ENCODE measurements at regions not wholly inside any gene's neighbourhood (a gene's known extent, or its start where the extent isn't known, plus 50 kb on each side); places are given as distances from the start of the nearest gene placed in this dataset.
"Not testable (repeated sequence)": the region's sequence is repeated elsewhere in the genome, so short reads cannot be mapped to it uniquely, and the experiment has no call there.

DNA sequence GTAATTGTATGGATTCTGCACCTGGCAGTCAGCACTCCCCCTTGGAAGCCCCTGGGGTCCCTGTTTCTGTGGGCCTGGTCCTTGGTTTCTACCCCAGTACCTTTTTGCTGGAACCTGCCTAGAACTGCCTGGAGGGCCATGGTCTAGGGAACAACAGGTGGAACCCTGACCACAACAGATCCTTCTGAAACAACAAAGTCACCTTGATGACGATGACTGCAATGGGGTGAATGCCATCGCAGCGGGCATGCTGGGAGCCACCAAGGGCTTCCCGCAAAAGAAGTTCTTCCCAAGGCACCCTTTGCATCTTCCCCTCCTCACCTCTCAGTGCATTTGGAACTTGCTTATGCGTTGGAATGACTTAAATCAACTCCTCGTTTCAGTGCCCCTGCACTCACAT lies 129.0 kb upstream of the OR4C13 start:
- DNase-seq; H3K9me2 ChIP-seq (ENCODE audit: insufficient read depth); H3K4me3 ChIP-seq; H3K27me3 ChIP-seq (replicated peaks; ENCODE audit: insufficient read depth); H3F3A ChIP-seq (ENCODE audit: insufficient read depth); H4K20me1 ChIP-seq (ENCODE audit: insufficient read depth); H3K36me3 ChIP-seq (ENCODE audit: low read depth); H3K27ac ChIP-seq; H3K4me1 ChIP-seq (ENCODE audit: insufficient read depth); H3K9me3 ChIP-seq (ENCODE audit: low read depth); H3K9ac ChIP-seq; H2AFZ ChIP-seq; in situ Hi-C loops (cut with MboI); H3K79me2 ChIP-seq (ENCODE audit: insufficient read depth); H3K4me2 ChIP-seq (ENCODE audit: unreplicated experiment): not testable (repeated sequence)
- WGBS, 2 experiments (ENCODE audit: low coverage in 1 of 2, low lambda C conversion rate in 2 of 2, missing lambda C conversion rate in 2 of 2) = 29 to 34% methylated on average over 6 of the region's 6 CpGs

- in situ Hi-C loops (cut with MboI) = not testable (repeated sequence)
Measured at GRCh38 chr11:49850541-49850940, 101.7 kb upstream of the OR4C13 start.

DNA sequence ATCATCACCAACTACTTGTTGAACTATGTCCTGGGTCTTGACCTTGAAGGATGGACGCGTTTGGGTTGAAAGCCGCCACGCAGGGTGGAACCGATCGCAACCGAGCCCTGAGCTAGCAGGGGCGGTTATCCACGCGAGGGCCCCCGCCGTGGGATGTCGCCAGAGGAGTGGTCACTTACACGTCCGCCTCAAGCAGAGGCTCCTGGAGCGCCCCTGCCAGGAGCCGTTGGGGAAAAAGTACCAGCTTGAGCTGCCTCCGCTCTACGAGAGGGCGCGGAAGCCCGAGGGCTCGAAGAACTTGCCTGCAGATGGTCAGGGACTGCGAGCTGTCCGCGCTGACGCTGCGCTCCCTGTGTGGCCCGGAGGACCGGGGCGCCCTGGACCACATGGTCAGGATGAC lies 100.7 kb upstream of the OR4C13 start:
- Histone ChIP-seq H3K27me3 (replicated peaks; ENCODE audit: insufficient read depth) (no peaks in the 10 kb centered on the region), H3K9ac (no peak overlapping the region), H3F3A (ENCODE audit: insufficient read depth) (no peaks in the 10 kb centered on the region), H3K9me2 (ENCODE audit: insufficient read depth) (no peaks in the 10 kb centered on the region), H3K9me3 (ENCODE audit: low read depth) (no peaks in the 10 kb centered on the region), H3K4me1 (ENCODE audit: insufficient read depth) (no peaks in the 10 kb centered on the region), H2AFZ (no peak overlapping the region), H3K79me2 (ENCODE audit: insufficient read depth) (no peaks in the 10 kb centered on the region), H3K4me2 (ENCODE audit: unreplicated experiment) (no peak overlapping the region), H4K20me1 (ENCODE audit: insufficient read depth) (no peaks in the 10 kb centered on the region), H3K36me3 (ENCODE audit: low read depth) (no peaks in the 10 kb centered on the region), H3K27ac (no peak overlapping the region), H3K4me3 (no peak overlapping the region)
- in situ Hi-C loops (cut with MboI) = no loop called here
- WGBS, 2 experiments (ENCODE audit: low coverage in 1 of 2, low lambda C conversion rate in 2 of 2, missing lambda C conversion rate in 2 of 2) = 59% methylated on average over 29 to 31 of the region's 31 CpGs
- DNase-seq = no peak
- TF ChIP-seq EZH2 (IDR thresholded peaks at IDR 0.05; ENCODE audit: insufficient read depth, poor library complexity, severe bottlenecking) (no peak), EZH2phosphoT487 (IDR thresholded peaks at IDR 0.05; ENCODE audit: insufficient read depth, low read depth) (no peak)

More at GRCh38 chr11:49850541-49850940, 101.7 kb upstream of the OR4C13 start:
- not testable (repeated sequence) for H3K4me3 ChIP-seq; H3K79me2 ChIP-seq (ENCODE audit: insufficient read depth); H3F3A ChIP-seq (ENCODE audit: insufficient read depth); H3K4me1 ChIP-seq (ENCODE audit: insufficient read depth); H4K20me1 ChIP-seq (ENCODE audit: insufficient read depth); H3K9me2 ChIP-seq (ENCODE audit: insufficient read depth); H3K4me2 ChIP-seq (ENCODE audit: unreplicated experiment); H3K36me3 ChIP-seq (ENCODE audit: low read depth); H3K9ac ChIP-seq; H2AFZ ChIP-seq; DNase-seq; H3K27me3 ChIP-seq (replicated peaks; ENCODE audit: insufficient read depth); H3K27ac ChIP-seq; H3K9me3 ChIP-seq (ENCODE audit: low read depth)
- WGBS, 2 experiments (ENCODE audit: low coverage in 1 of 2, low lambda C conversion rate in 2 of 2, missing lambda C conversion rate in 2 of 2) = 71 to 73% methylated on average over 9 to 29 of the region's 29 CpGs

DNA sequence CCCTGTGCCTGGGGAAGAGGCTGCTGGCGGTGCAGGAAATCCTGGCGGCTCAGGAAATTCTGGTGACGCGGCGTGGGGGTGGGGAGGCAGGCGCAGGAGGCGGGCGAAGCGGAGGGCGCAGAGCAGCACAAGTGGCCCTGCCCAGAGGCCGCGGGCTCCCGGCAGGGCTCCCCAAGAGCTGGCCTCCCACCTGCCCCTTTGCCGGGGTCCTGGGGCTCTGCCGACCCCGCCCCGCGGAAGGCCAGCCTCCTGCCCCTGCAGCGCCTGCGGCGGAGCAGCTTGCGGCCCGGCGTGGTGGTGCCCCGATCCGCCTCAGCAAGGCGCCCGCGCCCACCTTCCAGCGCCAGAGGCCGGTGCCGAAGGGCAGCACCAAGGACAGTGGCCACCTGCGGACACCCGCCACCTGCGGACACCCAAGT lies 100.2 kb upstream of the OR4C13 start:
- H4K20me1 ChIP-seq (ENCODE audit: insufficient read depth) = no peaks in the 10 kb centered on the region
- no peak overlapping the region for H2AFZ ChIP-seq
- no peak overlapping the region for H3K27ac ChIP-seq
- in situ Hi-C loops (cut with MboI) = no loop called here
- no peak overlapping the region for H3K4me3 ChIP-seq
- H3K9ac ChIP-seq = no peak overlapping the region
- no peak overlapping the region for H3K4me2 ChIP-seq (ENCODE audit: unreplicated experiment)
- H3K27me3 ChIP-seq (replicated peaks; ENCODE audit: insufficient read depth) = no peaks in the 10 kb centered on the region
- 30 to 37% methylated on average over 15 to 17 of the region's 35 CpGs for WGBS, 2 experiments (ENCODE audit: low coverage in 1 of 2, low lambda C conversion rate in 2 of 2, missing lambda C conversion rate in 2 of 2)
- no peak for DNase-seq
- TF ChIP-seq EZH2phosphoT487 (IDR thresholded peaks at IDR 0.05; ENCODE audit: insufficient read depth, low read depth) = no peak
- no peak for TF ChIP-seq EZH2 (IDR thresholded peaks at IDR 0.05; ENCODE audit: insufficient read depth, poor library complexity, severe bottlenecking)
- H3F3A ChIP-seq (ENCODE audit: insufficient read depth) = no peaks in the 10 kb centered on the region
- H3K4me1 ChIP-seq (ENCODE audit: insufficient read depth) = no peaks in the 10 kb centered on the region
- no peaks in the 10 kb centered on the region for H3K79me2 ChIP-seq (ENCODE audit: insufficient read depth)
- H3K9me2 ChIP-seq (ENCODE audit: insufficient read depth) = no peaks in the 10 kb centered on the region
- H3K9me3 ChIP-seq (ENCODE audit: low read depth) = no peaks in the 10 kb centered on the region
- H3K36me3 ChIP-seq (ENCODE audit: low read depth) = no peaks in the 10 kb centered on the region

GRCh38 chr11:49888875-49889274 lies 63.3 kb upstream of the OR4C13 start:
- H3K9ac ChIP-seq; H3K36me3 ChIP-seq (ENCODE audit: low read depth); in situ Hi-C loops (cut with MboI); H3F3A ChIP-seq (ENCODE audit: insufficient read depth); H3K4me2 ChIP-seq (ENCODE audit: unreplicated experiment); DNase-seq; H3K27me3 ChIP-seq (replicated peaks; ENCODE audit: insufficient read depth); H3K79me2 ChIP-seq (ENCODE audit: insufficient read depth); H3K4me1 ChIP-seq (ENCODE audit: insufficient read depth); H3K9me3 ChIP-seq (ENCODE audit: low read depth); H3K4me3 ChIP-seq; H4K20me1 ChIP-seq (ENCODE audit: insufficient read depth); H3K9me2 ChIP-seq (ENCODE audit: insufficient read depth); H2AFZ ChIP-seq; H3K27ac ChIP-seq: not testable (repeated sequence)
- WGBS, 2 experiments (ENCODE audit: low coverage in 1 of 2, low lambda C conversion rate in 2 of 2, missing lambda C conversion rate in 2 of 2) = 10 to 11% methylated on average over 6 of the region's 6 CpGs

GRCh38 chr11:49891910-49892671 lies 60.1 kb upstream of the OR4C13 start:
- H3K27ac ChIP-seq; H3K9me2 ChIP-seq (ENCODE audit: insufficient read depth); H3K4me2 ChIP-seq (ENCODE audit: unreplicated experiment); H3K27me3 ChIP-seq (replicated peaks; ENCODE audit: insufficient read depth); H3K9ac ChIP-seq; H2AFZ ChIP-seq; H3K36me3 ChIP-seq (ENCODE audit: low read depth); H4K20me1 ChIP-seq (ENCODE audit: insufficient read depth); H3F3A ChIP-seq (ENCODE audit: insufficient read depth); DNase-seq; H3K79me2 ChIP-seq (ENCODE audit: insufficient read depth); H3K4me3 ChIP-seq; H3K9me3 ChIP-seq (ENCODE audit: low read depth); H3K4me1 ChIP-seq (ENCODE audit: insufficient read depth); in situ Hi-C loops (cut with MboI): not testable (repeated sequence)
- WGBS, 2 experiments (ENCODE audit: low coverage in 1 of 2, low lambda C conversion rate in 2 of 2, missing lambda C conversion rate in 2 of 2) = 15 to 22% methylated on average over 40 to 44 of the region's 57 CpGs

DNA sequence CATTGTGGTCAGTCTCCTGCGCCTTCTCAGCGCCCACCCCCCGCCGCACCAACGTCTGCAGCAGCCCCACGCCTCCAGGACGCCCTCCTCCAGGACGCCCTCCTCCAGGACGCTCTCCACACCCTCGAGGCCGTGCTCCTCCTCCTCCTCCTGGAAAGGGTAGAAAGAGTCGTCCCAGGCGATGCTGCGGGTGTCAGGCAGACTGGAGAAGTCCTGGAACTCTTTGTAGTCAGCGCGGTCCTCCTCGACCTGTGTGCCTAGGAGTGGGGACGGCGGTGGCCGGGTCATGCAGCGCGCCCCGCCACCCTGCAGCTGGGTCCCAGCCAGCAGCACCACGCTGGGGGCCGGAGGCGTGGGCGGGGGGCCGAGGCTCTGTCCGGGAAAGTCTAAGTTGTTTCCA lies 58.7 kb upstream of the OR4C13 start:
- in situ Hi-C loops (cut with MboI); H3K36me3 ChIP-seq (ENCODE audit: low read depth); H3K9me3 ChIP-seq (ENCODE audit: low read depth); H2AFZ ChIP-seq; H3K9ac ChIP-seq; H3K27ac ChIP-seq; H3K79me2 ChIP-seq (ENCODE audit: insufficient read depth); H4K20me1 ChIP-seq (ENCODE audit: insufficient read depth); H3K4me2 ChIP-seq (ENCODE audit: unreplicated experiment); H3K4me1 ChIP-seq (ENCODE audit: insufficient read depth); H3K27me3 ChIP-seq (replicated peaks; ENCODE audit: insufficient read depth); DNase-seq; H3F3A ChIP-seq (ENCODE audit: insufficient read depth); H3K9me2 ChIP-seq (ENCODE audit: insufficient read depth); H3K4me3 ChIP-seq: not testable (repeated sequence)
- 51 to 54% methylated on average over 28 to 29 of the region's 29 CpGs for WGBS, 2 experiments (ENCODE audit: low coverage in 1 of 2, low lambda C conversion rate in 2 of 2, missing lambda C conversion rate in 2 of 2)
